NCI-H2227 (cell line): ENCODE measurements at regions not wholly inside any gene's neighbourhood (a gene's known extent, or its start where the extent isn't known, plus 50 kb on each side); places are given as distances from the start of the nearest gene placed in this dataset.

Source experiments
- DNase-seq: peaks from one replicate; lab custom pipeline; 2025; ENCODE audit not compliant: unreplicated experiment; lab: John Stamatoyannopoulos, UW

- DNase-seq = no peak
These were observed 61.7 kb upstream of the NEBL start for GRCh38 chr10:20958764-20959163.

GRCh38 chr10:20958225-20958624 is 61.1 kb upstream of the NEBL start:
- no peak for DNase-seq

- no peak for DNase-seq
These were observed 60.6 kb upstream of the NEBL start for GRCh38 chr10:20957744-20958143.

- DNase-seq = no peak
These were observed 59.7 kb upstream of the NEBL start for GRCh38 chr10:20956843-20957242.

GRCh38 chr10:20955355-20955893 is 58.3 kb upstream of the NEBL start:
- DNase-seq = peak; percentile 23

- no peak for DNase-seq
These were observed 57.4 kb upstream of the NEBL start for GRCh38 chr10:20954519-20954918.

GRCh38 chr10:20953120-20953519 is 56.0 kb upstream of the NEBL start:
- no peak for DNase-seq

GRCh38 chr10:20949967-20950366 is 52.9 kb upstream of the NEBL start:
- DNase-seq = no peak

- no peak for DNase-seq
These were observed 51.7 kb upstream of the NEBL start for GRCh38 chr10:20948686-20949327.
